K562 (cell line): ENCODE measurements at regions not wholly inside any gene's neighbourhood (a gene's known extent, or its start where the extent isn't known, plus 50 kb on each side); places are given as distances from the start of the nearest gene placed in this dataset.

Source experiments
- ATAC-seq: fragments of 200-7000 bp; cut with Tn5 transposase; 3 replicates; pipeline ENCODE4 v1.9.1; 2020; ENCODE audit warnings: moderate library complexity
- BruUV-seq: library from RNA; stranded (reverse); fragments of 400-500 nt; replicated peaks from 2 replicates; lab custom pipeline; 2021; lab: Mats Ljungman, UMichigan
- CTCF ChIA-PET: fragments of 300-600 bp; formaldehyde crosslinking; extraction: SDS; loops from one replicate; lab custom pipeline; 2021; ENCODE audit warnings: low intra/inter-chr PET ratio; lab: Yijun Ruan, JAX
- POLR2A ChIA-PET: fragments of 300-600, 350-650 bp; sonication (Branson Sonifier 250); formaldehyde crosslinking; extraction: SDS; loops from one replicate; lab custom pipeline; 2021; ENCODE audit warnings: antibody characterized with exemption, inconsistent platforms; lab: Yijun Ruan, JAX
- DNase-seq, 4 experiments: peaks; one replicate each; pipeline versions ENCODE4 v3.0.0 to v3.0.0-alpha.2; 2011 to 2018; ENCODE audit warnings: low spot score in 3 of 4, mixed read lengths in 3 of 4; ENCODE audit errors: extremely low read depth in 1 of 4
- FAIRE-seq: peaks from 2 replicates; lab custom pipeline; 2011; peaks lifted over from hg19 to GRCh38; lab: Jason Lieb, UNC
- H2AFZ ChIP-seq: 2 replicates; pipeline ENCODE4 v1.6.0; 2011; ENCODE audit warnings: low read depth, low read length, control low read depth, inconsistent platforms
- H3K27ac ChIP-seq: fragments of 200-600 bp; 3 replicates; pipeline ENCODE4 v1.8.0; 2011; ENCODE audit warnings: low read depth, mild to moderate bottlenecking, control low read depth, inconsistent platforms, low read length, moderate library complexity, mixed read lengths; ENCODE audit errors: extremely low read depth
- H3K27me3 ChIP-seq, 2 experiments: fragments of 300-600 bp in 1 of 2; 2 replicates in 1 of 2; 3 replicates in 1 of 2; pipeline versions ENCODE4 v1.6.0 to v1.8.0; 2011; ENCODE audit warnings: inconsistent platforms in 2 of 2, low read length in 2 of 2, mild to moderate bottlenecking in 1 of 2, mixed read lengths in 1 of 2, moderate library complexity in 1 of 2; ENCODE audit not compliant: control insufficient read depth in 2 of 2, insufficient read depth in 2 of 2
- H3K36me3 ChIP-seq: fragments of 300-600 bp; 3 replicates; pipeline ENCODE4 v1.8.0; 2011; ENCODE audit warnings: mild to moderate bottlenecking, low read length, inconsistent platforms; ENCODE audit not compliant: control insufficient read depth, insufficient read depth
- H3K4me1 ChIP-seq, 2 experiments: fragments of 200-600 bp in 1 of 2; replicated peaks in 1 of 2; 2 replicates in 1 of 2; 3 replicates in 1 of 2; pipeline versions ENCODE4 v1.5.1 to v1.8.0; 2011; ENCODE audit warnings: inconsistent platforms in 2 of 2, low read length in 2 of 2, mild to moderate bottlenecking in 1 of 2, mixed read lengths in 1 of 2, moderate library complexity in 1 of 2; ENCODE audit not compliant: control insufficient read depth in 2 of 2, insufficient read depth in 2 of 2
- H3K4me2 ChIP-seq: 2 replicates; pipeline ENCODE4 v1.6.1; 2011; ENCODE audit warnings: low read length, control low read depth, inconsistent platforms, mixed read lengths; ENCODE audit not compliant: insufficient read depth
- H3K4me3 ChIP-seq: fragments of 200-600 bp; sonication (generic), shearing (Covaris generic); 2 replicates; pipeline ENCODE4 v1.5.1; 2016; ENCODE audit warnings: control low read depth, inconsistent platforms
- H3K79me2 ChIP-seq: fragments of 200-600 bp; 3 replicates; pipeline ENCODE4 v1.8.0; 2011; ENCODE audit warnings: low read length, inconsistent platforms; ENCODE audit not compliant: control insufficient read depth, insufficient read depth
- H3K9ac ChIP-seq, 2 experiments: 2 replicates each; pipeline versions ENCODE4 v1.6.0 to v1.6.1; 2011; ENCODE audit warnings: low read depth in 2 of 2, low read length in 2 of 2, control low read depth in 1 of 2, inconsistent platforms in 1 of 2, mild to moderate bottlenecking in 1 of 2, mixed read lengths in 1 of 2; ENCODE audit not compliant: insufficient read depth in 1 of 2
- H3K9me1 ChIP-seq: one replicate; pipeline ENCODE4 v1.6.0; 2011; ENCODE audit warnings: inconsistent platforms, mild to moderate bottlenecking, low read length, moderate library complexity; ENCODE audit not compliant: control insufficient read depth, insufficient read depth
- H3K9me3 ChIP-seq: replicated peaks from 2 replicates; pipeline ENCODE4 v1.5.1; 2011; ENCODE audit warnings: low read depth, low read length, inconsistent platforms; ENCODE audit not compliant: control insufficient read depth, insufficient read depth
- H4K20me1 ChIP-seq: replicated peaks from 2 replicates; pipeline ENCODE4 v1.6.1; 2011; ENCODE audit warnings: low read length, inconsistent platforms, mixed read lengths; ENCODE audit not compliant: control insufficient read depth, insufficient read depth
- BRF1 ChIP-seq: IDR thresholded peaks from 3 replicates; pipeline ENCODE4 v1.6.1; 2011; ENCODE audit warnings: borderline replicate concordance, mild to moderate bottlenecking; ENCODE audit not compliant: insufficient read length; ENCODE audit errors: extremely low read depth
- CBX2 ChIP-seq: fragments of 200-600 bp; sonication (generic); IDR thresholded peaks from one replicate; pipeline ENCODE4 v1.6.1; 2012; ENCODE audit warnings: mild to moderate bottlenecking, low read length, inconsistent platforms; ENCODE audit not compliant: insufficient read depth, poor library complexity, severe bottlenecking
- CTBP1 ChIP-seq: fragments of 450-650 bp; IDR thresholded peaks from 2 replicates; pipeline ENCODE4 v1.6.1; 2016; ENCODE audit warnings: borderline replicate concordance
- HSF4 ChIP-seq: fragments of 250-450 bp; sonication (Bioruptor Pico); IDR thresholded peaks from 2 replicates; pipeline ENCODE4 v2.1.2; 2022; ENCODE audit warnings: mild to moderate bottlenecking, moderate library complexity, borderline replicate concordance
- KAT8 ChIP-seq: fragments of 450-650 bp; IDR thresholded peaks from 2 replicates; pipeline ENCODE4 v1.6.1; 2016; ENCODE audit warnings: low read depth, mild to moderate bottlenecking
- KLF6 ChIP-seq: fragments of 250-450 bp; sonication (Bioruptor Pico); IDR thresholded peaks from 2 replicates; pipeline ENCODE4 v1.4.0; 2020; ENCODE audit warnings: mild to moderate bottlenecking, moderate library complexity, borderline replicate concordance
- PBX2 ChIP-seq, 2 experiments: IDR thresholded peaks in 1 of 2; conservative IDR thresholded peaks in 1 of 2; 2 replicates each; pipeline ENCODE4 v1.6.1; 2016; ENCODE audit warnings: low read depth in 2 of 2, mild to moderate bottlenecking in 1 of 2, missing compliant biosample characterization in 1 of 2, missing genetic modification characterization in 1 of 2, moderate library complexity in 1 of 2
- PRPF4 ChIP-seq: fragments of 200-400 bp; formaldehyde crosslinking; IDR thresholded peaks from one replicate; pipeline ENCODE4 v1.6.1; 2017; ENCODE audit warnings: low read length, low read depth, mild to moderate bottlenecking; ENCODE audit not compliant: insufficient read depth, poor library complexity, severe bottlenecking
- RBM17 ChIP-seq: fragments of 200-400 bp; formaldehyde crosslinking; IDR thresholded peaks from 2 replicates; pipeline ENCODE4 v1.6.1; 2017; ENCODE audit warnings: low read depth, mild to moderate bottlenecking, low read length, borderline replicate concordance
- RBM39 ChIP-seq: fragments of 200-400 bp; formaldehyde crosslinking; optimal IDR thresholded peaks from 2 replicates; pipeline ENCODE3; 2018; ENCODE audit warnings: low read depth, low read length
- SNIP1 ChIP-seq: fragments of 450-650 bp; IDR thresholded peaks from 2 replicates; pipeline ENCODE4 v1.7.1; 2017; ENCODE audit warnings: low read depth, mild to moderate bottlenecking
- TEAD1 ChIP-seq, 2 experiments: fragments of 450-650 bp in 1 of 2; sonication (generic) in 1 of 2; formaldehyde crosslinking; IDR thresholded peaks; 2 replicates each; pipeline versions ENCODE4 v1.4.0 to v1.8.0; 2020 to 2022; ENCODE audit warnings: mild to moderate bottlenecking in 2 of 2, missing genetic modification reagents in 1 of 2
- ZBTB12 ChIP-seq: fragments of 250-450 bp; sonication (Bioruptor Pico); IDR thresholded peaks from 2 replicates; pipeline ENCODE4 v1.4.0; 2020
- WGBS: fragments of 100-300 bp; shearing (Covaris generic); methylation state at CpG from one replicate; pipeline ENCODE4 v1.1.6; 2016; ENCODE audit warnings: low coverage, mixed read lengths; ENCODE audit not compliant: insufficient coverage; ENCODE audit errors: missing lambda C conversion rate; 5-methylcytosine and 5-hydroxymethylcytosine counted together
- in situ Hi-C: fragments of 300-500 bp; cut with MboI; formaldehyde crosslinking; loops from 4 replicates; pipeline ENCODE4 v1.15.0; 2018; ENCODE audit warnings: inconsistent platforms, mixed read lengths
- intact Hi-C: fragments of 100-400 bp; cut with micrococcal nuclease; formaldehyde crosslinking; loops from 2 replicates; pipeline ENCODE4 v1.14.2; 2022

GRCh38 chr1:228547464-228547792 lies 60.2 kb downstream of the RNF187 start:
- Histone ChIP-seq H3K27ac (no peak overlapping the region), H3K4me2 (no peak overlapping the region), H3K4me3 (no peak overlapping the region), H3K9me3 (no peaks in the 10 kb centered on the region), H2AFZ (no peak overlapping the region), H3K27me3 (no peaks in the 10 kb centered on the region), H3K79me2 (no peaks in the 10 kb centered on the region), H3K9me1 (no peaks in the 10 kb centered on the region), H3K4me1 (no peaks in the 10 kb centered on the region), H3K36me3 (no peaks in the 10 kb centered on the region), H3K9ac (no peak overlapping the region), H4K20me1 (no peaks in the 10 kb centered on the region)
- ATAC-seq (no peak), FAIRE-seq (no peak), DNase-seq (no peak)
- 0% methylated on average over 3 of the region's 3 CpGs for WGBS
- TF ChIP-seq SNIP1 (no peak), CBX2 (no peak), KLF6 (CRISPR knock-in tag) (no peak), BRF1 (no peak), RBM17 (no peak), PRPF4 (no peak), KAT8 (no peak)
- intact Hi-C loops (no loop called here), in situ Hi-C loops (no loop called here)
- ChIA-PET POLR2A (no interaction called here), CTCF (no interaction called here)
- no TSS peak for BruUV-seq

GRCh38 chr1:228548788-228549187 lies 61.6 kb downstream of the RNF187 start:
- no peak overlapping the region for H3K9ac ChIP-seq
- ATAC-seq = no peak
- no peaks in the 10 kb centered on the region for H3K36me3 ChIP-seq
- 0% methylated on average over 2 of the region's 2 CpGs for WGBS
- no TSS peak for BruUV-seq
- intact Hi-C loops = no loop called here
- in situ Hi-C loops = no loop called here
- H3K27me3 ChIP-seq = no peaks in the 10 kb centered on the region
- FAIRE-seq = no peak
- no peak for DNase-seq
- H4K20me1 ChIP-seq = no peaks in the 10 kb centered on the region
- no peak overlapping the region for H3K4me3 ChIP-seq
- POLR2A ChIA-PET = no interaction called here
- H3K9me3 ChIP-seq = no peaks in the 10 kb centered on the region
- H3K79me2 ChIP-seq = no peaks in the 10 kb centered on the region
- H3K9me1 ChIP-seq = no peaks in the 10 kb centered on the region
- no peaks in the 10 kb centered on the region for H3K4me1 ChIP-seq
- H3K27ac ChIP-seq = no peak overlapping the region
- H2AFZ ChIP-seq = no peak overlapping the region
- CTCF ChIA-PET = interaction anchor here (0.7 kb wide), 1 partner anchor 747 kb away, joined by 3 read pairs; no protein-coding TSS in a partner anchor
- H3K4me2 ChIP-seq = no peak overlapping the region
- TF ChIP-seq CTBP1 (no peak), HSF4 (CRISPR knock-in tag) (no peak), ZBTB12 (CRISPR knock-in tag) (no peak), PBX2 (CRISPR knock-in tag; IDR thresholded peaks at IDR 0.05; ENCODE audit: low read depth) (no peak), PBX2 (tag; conservative IDR thresholded peaks at IDR 0.05; ENCODE audit: low read depth) (no peak), TEAD1 (CRISPR knock-in tag; IDR thresholded peaks at IDR 0.05) (no peak), RBM39 (no peak)
